OCI-LY1 (cell line): ENCODE measurements at regions not wholly inside any gene's neighbourhood (a gene's known extent, or its start where the extent isn't known, plus 50 kb on each side); places are given as distances from the start of the nearest gene placed in this dataset.

ENCODE experiments used
- H2AFZ ChIP-seq: fragments of 200-600 bp; sonication (generic), shearing (Covaris generic); 2 replicates; pipeline ENCODE4 v1.6.0; 2014; ENCODE audit warnings: antibody characterized with exemption, mild to moderate bottlenecking, low read length
- H3F3A ChIP-seq: fragments of 200-600 bp; sonication (generic), shearing (Covaris generic); 2 replicates; pipeline ENCODE4 v1.6.0; 2014; ENCODE audit warnings: mild to moderate bottlenecking, antibody characterized with exemption, low read length, moderate library complexity; ENCODE audit not compliant: insufficient read depth
- H3K27ac ChIP-seq: fragments of 200-600 bp; sonication (generic); 2 replicates; pipeline ENCODE4 v1.5.1; 2014; ENCODE audit warnings: low read length, mixed run types, mild to moderate bottlenecking, low read depth; ENCODE audit not compliant: poor library complexity, severe bottlenecking
- H3K27me3 ChIP-seq: fragments of 200-600 bp; sonication (generic); 2 replicates; pipeline ENCODE4 v1.6.0; 2014; ENCODE audit warnings: antibody characterized with exemption, mild to moderate bottlenecking, low read length, moderate library complexity; ENCODE audit not compliant: insufficient read depth
- H3K36me3 ChIP-seq: fragments of 200-600 bp; sonication (generic); 2 replicates; pipeline ENCODE4 v1.6.1; 2014; ENCODE audit warnings: mild to moderate bottlenecking, antibody characterized with exemption, low read length, moderate library complexity, mixed read lengths; ENCODE audit not compliant: insufficient read depth
- H3K4me1 ChIP-seq: fragments of 200-600 bp; sonication (generic); 2 replicates; pipeline ENCODE4 v1.5.1; 2014; ENCODE audit warnings: mild to moderate bottlenecking, low read length, moderate library complexity; ENCODE audit not compliant: insufficient read depth, severe bottlenecking
- H3K4me2 ChIP-seq: fragments of 200-600 bp; sonication (generic), shearing (Covaris generic); 2 replicates; pipeline ENCODE4 v1.6.1; 2014; ENCODE audit warnings: low read length
- H3K4me3 ChIP-seq: fragments of 200-600 bp; sonication (generic); 2 replicates; pipeline ENCODE4 v1.5.1; 2014; ENCODE audit warnings: low read length, low read depth, mild to moderate bottlenecking, mixed read lengths; ENCODE audit not compliant: poor library complexity, severe bottlenecking
- H3K79me2 ChIP-seq: fragments of 200-600 bp; shearing (Covaris generic); 2 replicates; pipeline ENCODE4 v1.6.1; 2016; ENCODE audit warnings: mixed run types, low read length, mixed read lengths; ENCODE audit not compliant: insufficient read depth
- H3K9ac ChIP-seq: fragments of 200-600 bp; sonication (generic), shearing (Covaris generic); 2 replicates; pipeline ENCODE4 v1.6.1; 2014; ENCODE audit warnings: mild to moderate bottlenecking, low read length, mixed read lengths
- H3K9me2 ChIP-seq: fragments of 200-600 bp; sonication (generic), shearing (Covaris generic); 2 replicates; pipeline ENCODE4 v1.6.1; 2014; ENCODE audit warnings: low read depth, mild to moderate bottlenecking, low read length, mixed read lengths
- H3K9me3 ChIP-seq: fragments of 200-600 bp; shearing (Covaris generic); 2 replicates; pipeline ENCODE4 v1.6.1; 2014; ENCODE audit warnings: low read length, mixed read lengths
- H4K20me1 ChIP-seq: fragments of 200-600 bp; sonication (generic), shearing (Covaris generic); 2 replicates; pipeline ENCODE4 v1.6.0; 2016; ENCODE audit warnings: mild to moderate bottlenecking, low read length; ENCODE audit not compliant: insufficient read depth
- CTCF ChIP-seq: fragments of 200-600 bp; sonication (generic), shearing (Covaris generic); IDR thresholded peaks from 2 replicates; pipeline ENCODE4 v1.5.1; 2017; ENCODE audit warnings: mild to moderate bottlenecking, antibody characterized with exemption, low read length, moderate library complexity, mixed read lengths
- EZH2 ChIP-seq: fragments of 200-600 bp; sonication (generic), shearing (Covaris generic); IDR thresholded peaks from 2 replicates; pipeline ENCODE4 v1.8.0; 2017; ENCODE audit warnings: borderline replicate concordance, mixed run types, mild to moderate bottlenecking, antibody characterized with exemption, low read length, moderate library complexity, mixed read lengths

DNA sequence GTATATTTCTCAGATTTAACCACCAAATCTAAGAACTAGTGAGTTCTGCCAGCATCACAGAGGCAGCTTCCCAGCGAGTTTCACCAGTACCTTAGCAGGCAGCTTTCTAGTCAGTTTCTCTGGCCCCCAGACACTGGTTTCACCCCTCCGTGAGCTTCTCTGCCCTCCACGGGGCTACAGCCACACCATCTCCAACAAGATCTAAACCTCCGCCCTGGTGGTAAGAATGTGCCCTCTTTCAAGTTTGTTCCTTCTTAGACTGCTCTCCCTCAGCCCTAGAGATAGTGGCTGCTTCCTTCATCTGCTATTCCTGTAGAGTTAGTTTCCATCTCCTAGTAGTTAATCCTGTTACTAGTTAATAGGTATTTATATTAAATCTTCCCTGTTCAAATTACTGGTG, 60.5 kb upstream of the TAB3 start:
- no peaks in the 10 kb centered on the region for H3K36me3 ChIP-seq
- H2AFZ ChIP-seq, result no peak overlapping the region
- no peaks in the 10 kb centered on the region for H3K4me1 ChIP-seq
- H3K9me3 ChIP-seq, result no peaks in the 10 kb centered on the region
- H3K4me3 ChIP-seq, result no peak overlapping the region
- TF ChIP-seq CTCF, result no peak
- no peak for TF ChIP-seq EZH2
- no peak overlapping the region for H3K27ac ChIP-seq
- no peak overlapping the region for H3K9ac ChIP-seq
- H4K20me1 ChIP-seq, result no peaks in the 10 kb centered on the region
- no peaks in the 10 kb centered on the region for H3K9me2 ChIP-seq
- H3K27me3 ChIP-seq, result no peaks in the 10 kb centered on the region
- H3K79me2 ChIP-seq, result no peaks in the 10 kb centered on the region
- H3K4me2 ChIP-seq, result no peak overlapping the region
- H3F3A ChIP-seq, result no peaks in the 10 kb centered on the region

DNA sequence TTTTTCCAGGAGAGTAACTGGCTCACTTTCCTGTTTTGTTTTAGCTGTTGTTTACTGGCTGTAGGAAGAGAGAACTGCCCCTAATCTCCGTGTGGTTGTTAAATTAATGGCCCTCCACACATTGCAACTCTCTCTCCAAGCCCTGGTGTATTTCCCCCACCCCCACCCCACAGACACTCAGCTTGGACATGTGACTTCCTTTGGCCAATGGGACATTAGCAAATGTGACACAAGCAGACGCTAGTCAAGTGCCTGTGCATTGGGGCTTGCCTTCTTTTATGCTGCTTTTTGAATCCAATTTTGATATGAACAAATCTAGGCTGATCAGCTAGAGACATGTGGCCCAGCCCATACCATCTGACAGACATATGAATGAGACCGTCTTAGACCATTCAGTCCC, 59.6 kb upstream of the TAB3 start:
- TF ChIP-seq EZH2, result no peak
- TF ChIP-seq CTCF, result no peak
- no peaks in the 10 kb centered on the region for H4K20me1 ChIP-seq
- no peaks in the 10 kb centered on the region for H3K27me3 ChIP-seq
- no peaks in the 10 kb centered on the region for H3K9me2 ChIP-seq
- H3K4me2 ChIP-seq, result no peak overlapping the region
- no peaks in the 10 kb centered on the region for H3K36me3 ChIP-seq
- H3K9ac ChIP-seq, result no peak overlapping the region
- H3K9me3 ChIP-seq, result no peaks in the 10 kb centered on the region
- H3K27ac ChIP-seq, result no peak overlapping the region
- H2AFZ ChIP-seq, result no peak overlapping the region
- no peak overlapping the region for H3K4me3 ChIP-seq
- no peaks in the 10 kb centered on the region for H3F3A ChIP-seq
- H3K79me2 ChIP-seq, result no peaks in the 10 kb centered on the region
- no peaks in the 10 kb centered on the region for H3K4me1 ChIP-seq

- no peaks in the 10 kb centered on the region for H3K36me3 ChIP-seq
- no peaks in the 10 kb centered on the region for H3K79me2 ChIP-seq
- no peaks in the 10 kb centered on the region for H3K4me1 ChIP-seq
- no peak overlapping the region for H3K4me3 ChIP-seq
- no peak overlapping the region for H2AFZ ChIP-seq
- no peaks in the 10 kb centered on the region for H3F3A ChIP-seq
- no peak overlapping the region for H3K9ac ChIP-seq
- no peaks in the 10 kb centered on the region for H3K27me3 ChIP-seq
- H3K9me3 ChIP-seq, result no peaks in the 10 kb centered on the region
- no peaks in the 10 kb centered on the region for H4K20me1 ChIP-seq
- no peaks in the 10 kb centered on the region for H3K9me2 ChIP-seq
- TF ChIP-seq EZH2, result no peak
- no peak for TF ChIP-seq CTCF
- H3K27ac ChIP-seq, result no peak overlapping the region
- H3K4me2 ChIP-seq, result no peak overlapping the region
Measured at GRCh38 chrX:30948051-30948450, 59.0 kb upstream of the TAB3 start.
